Endodermal cell (in vitro differentiated cells): ENCODE measurements at regions not wholly inside any gene's neighbourhood (a gene's known extent, or its start where the extent isn't known, plus 50 kb on each side); places are given as distances from the start of the nearest gene placed in this dataset.

Experiments
- DNase-seq: peaks from one replicate; pipeline ENCODE4 v3.0.0-alpha.2; 2017
- H3K27ac ChIP-seq: 2 replicates; pipeline ENCODE4 v1.5.1; 2013; ENCODE audit warnings: mild to moderate bottlenecking, low read depth, low read length, moderate library complexity
- H3K27me3 ChIP-seq: 2 replicates; pipeline ENCODE4 v1.6.1; 2013; ENCODE audit warnings: mild to moderate bottlenecking, low read length, moderate library complexity; ENCODE audit not compliant: insufficient read depth, control insufficient read depth, poor library complexity, severe bottlenecking
- H3K36me3 ChIP-seq: 2 replicates; pipeline ENCODE4 v1.7.0; 2013; ENCODE audit warnings: mild to moderate bottlenecking, low read length, moderate library complexity; ENCODE audit not compliant: control insufficient read depth, insufficient read depth
- H3K4me1 ChIP-seq: one replicate; pipeline ENCODE4 v1.7.0; 2013; ENCODE audit warnings: low read length; ENCODE audit not compliant: control insufficient read depth, insufficient read depth
- H3K4me3 ChIP-seq: 2 replicates; pipeline ENCODE4 v1.5.1; 2013; ENCODE audit warnings: mild to moderate bottlenecking, low read length, moderate library complexity
- H3K9ac ChIP-seq: 2 replicates; pipeline ENCODE4 v1.6.1; 2013; ENCODE audit warnings: mild to moderate bottlenecking, low read length, moderate library complexity; ENCODE audit not compliant: poor library complexity, severe bottlenecking; ENCODE audit errors: extremely low read depth
- H3K9me3 ChIP-seq: 2 replicates; pipeline ENCODE4 v1.6.1; 2013; ENCODE audit warnings: mild to moderate bottlenecking, low read length, moderate library complexity; ENCODE audit not compliant: control insufficient read depth
- H3K27ac Mint-ChIP-seq: 2 replicates; pipeline ENCODE4 v1.8.0; 2020; ENCODE audit warnings: mixed read lengths
- H3K27me3 Mint-ChIP-seq: 2 replicates; pipeline ENCODE4 v1.8.0; 2021; ENCODE audit warnings: mild to moderate bottlenecking, mixed read lengths; ENCODE audit not compliant: insufficient read depth
- H3K36me3 Mint-ChIP-seq: 2 replicates; pipeline ENCODE4 v1.8.0; 2020; ENCODE audit warnings: low read depth, mixed read lengths
- H3K4me1 Mint-ChIP-seq: 2 replicates; pipeline ENCODE4 v1.8.0; 2020; ENCODE audit warnings: mixed read lengths
- H3K4me3 Mint-ChIP-seq: 2 replicates; pipeline ENCODE4 v1.8.0; 2020; ENCODE audit warnings: mild to moderate bottlenecking, moderate library complexity, mixed read lengths
- H3K9me3 Mint-ChIP-seq: 2 replicates; pipeline ENCODE4 v1.8.0; 2020; ENCODE audit warnings: mild to moderate bottlenecking, mixed read lengths
- CTCF ChIP-seq: fragments of 200-600 bp; sonication (generic); conservative IDR thresholded peaks from 2 replicates; pipeline ENCODE4 v1.5.0; 2021; ENCODE audit warnings: antibody characterized with exemption, mild to moderate bottlenecking
- WGBS, 2 experiments: methylation state at CpG; one replicate each; pipeline versions ENCODE4 v1.1.5 to v1.1.7; 2013; ENCODE audit warnings: missing lambda C conversion rate in 2 of 2, mixed read lengths in 1 of 2; ENCODE audit not compliant: insufficient coverage in 1 of 2, insufficient read length in 1 of 2; 5-methylcytosine and 5-hydroxymethylcytosine counted together

DNA sequence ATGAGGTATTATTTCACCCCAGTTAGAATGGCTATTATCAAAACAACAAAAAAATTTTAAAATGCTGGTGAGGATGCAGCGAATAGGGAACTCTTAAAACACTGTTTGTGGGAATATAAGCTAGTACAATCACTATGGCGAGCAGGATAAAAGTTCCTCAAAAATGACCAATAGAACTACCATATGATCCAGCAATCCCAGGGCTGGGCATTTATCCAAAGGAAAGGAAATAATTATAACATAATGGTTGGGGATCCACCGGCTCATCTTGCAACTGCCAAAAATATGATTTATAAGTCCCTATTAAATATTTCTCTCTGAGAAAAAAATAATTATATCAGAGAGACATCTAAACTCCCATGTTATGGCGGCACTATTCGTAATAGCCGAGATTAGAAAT lies 127.6 kb upstream of the MME start:
- TF ChIP-seq CTCF: no peak
- Mint-ChIP-seq H3K36me3 (no peaks in the 10 kb centered on the region), H3K4me3 (no peak overlapping the region), H3K9me3 (peaks cover 29% of the 10 kb centered on the region), H3K27ac (no peak overlapping the region), H3K4me1 (no peaks in the 10 kb centered on the region), H3K27me3 (no peaks in the 10 kb centered on the region)
- H3K4me3 ChIP-seq: no peak overlapping the region
- no peak overlapping the region for H3K27ac ChIP-seq
- H3K9me3 ChIP-seq: peaks cover 13% of the 10 kb centered on the region
- DNase-seq: no peak
- WGBS, 2 experiments: 83% methylated on average over 6 of the region's 6 CpGs; no CpG with 5 or more reads in 1 of the 2 experiments
- no peaks in the 10 kb centered on the region for H3K36me3 ChIP-seq
- H3K4me1 ChIP-seq: no peaks in the 10 kb centered on the region
- H3K27me3 ChIP-seq: no peaks in the 10 kb centered on the region
- H3K9ac ChIP-seq: no peak overlapping the region

DNA sequence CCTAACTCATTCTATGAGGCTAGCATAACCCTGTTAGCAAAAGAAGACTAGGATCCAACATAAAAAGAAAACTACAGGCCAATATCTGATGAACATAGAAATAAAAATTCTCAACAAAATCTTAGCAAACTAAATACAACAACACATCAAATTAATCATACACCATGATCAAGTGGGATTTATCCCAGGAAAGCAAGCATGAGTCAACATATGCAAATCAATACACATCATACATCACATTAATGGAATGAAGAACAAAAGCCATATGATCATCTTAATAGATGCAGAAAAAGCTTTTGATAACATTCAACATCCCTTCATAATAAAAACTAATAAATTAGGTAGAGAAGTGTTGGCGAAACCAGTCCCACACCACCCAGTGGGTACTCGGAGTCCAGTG lies 136.1 kb upstream of the MME start:
- no peaks in the 10 kb centered on the region for H3K4me1 Mint-ChIP-seq
- H3K9me3 ChIP-seq: peaks cover 23% of the 10 kb centered on the region
- WGBS, 2 experiments: 85 to 98% methylated on average over 2 of the region's 2 CpGs
- no peak overlapping the region for H3K4me3 Mint-ChIP-seq
- H3K27ac Mint-ChIP-seq: no peak overlapping the region
- H3K36me3 Mint-ChIP-seq: no peaks in the 10 kb centered on the region
- DNase-seq: no peak
- no peak for TF ChIP-seq CTCF
- H3K27ac ChIP-seq: no peak overlapping the region
- H3K9me3 Mint-ChIP-seq: peaks cover 30% of the 10 kb centered on the region
- H3K36me3 ChIP-seq: no peaks in the 10 kb centered on the region
- no peaks in the 10 kb centered on the region for H3K27me3 Mint-ChIP-seq
- no peak overlapping the region for H3K4me3 ChIP-seq
- H3K4me1 ChIP-seq: no peaks in the 10 kb centered on the region
- no peaks in the 10 kb centered on the region for H3K27me3 ChIP-seq
- H3K9ac ChIP-seq: no peak overlapping the region

DNA sequence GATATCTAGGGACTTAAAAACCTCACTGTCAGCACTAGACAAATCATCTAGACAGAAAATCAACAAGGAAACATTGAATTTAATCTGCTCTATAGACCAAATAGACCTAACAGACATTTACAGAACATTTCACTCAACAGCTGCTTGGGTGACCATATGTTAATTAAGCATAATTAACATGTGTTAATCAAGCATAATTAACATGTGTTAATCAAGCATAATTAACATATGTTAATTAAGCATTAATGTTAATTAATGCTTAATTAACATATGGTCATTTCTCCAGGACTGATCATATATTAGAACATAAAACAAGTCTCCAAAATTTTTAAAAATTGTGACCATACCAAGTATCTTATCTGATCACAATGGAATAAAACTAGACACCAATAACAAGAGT lies 137.3 kb upstream of the MME start:
- Mint-ChIP-seq H3K4me3 (no peak overlapping the region), H3K27ac (no peak overlapping the region), H3K27me3 (no peaks in the 10 kb centered on the region), H3K9me3 (peaks cover 29% of the 10 kb centered on the region), H3K36me3 (no peaks in the 10 kb centered on the region), H3K4me1 (no peaks in the 10 kb centered on the region)
- DNase-seq: no peak
- H3K4me3 ChIP-seq: no peak overlapping the region
- TF ChIP-seq CTCF: no peak
- no peaks in the 10 kb centered on the region for H3K4me1 ChIP-seq
- H3K27me3 ChIP-seq: no peaks in the 10 kb centered on the region
- no peak overlapping the region for H3K9ac ChIP-seq
- no peak overlapping the region for H3K27ac ChIP-seq
- no peaks in the 10 kb centered on the region for H3K36me3 ChIP-seq
- H3K9me3 ChIP-seq: peaks cover 23% of the 10 kb centered on the region
